Panc1 (cell line): ENCODE measurements at regions not wholly inside any gene's neighbourhood (a gene's known extent, or its start where the extent isn't known, plus 50 kb on each side); places are given as distances from the start of the nearest gene placed in this dataset.
"Not testable (repeated sequence)": the region's sequence is repeated elsewhere in the genome, so short reads cannot be mapped to it uniquely, and the experiment has no call there.

ENCODE experiments used
- ATAC-seq: fragments of 200-7000 bp; cut with Tn5 transposase; 2 replicates; pipeline ENCODE4 v1.9.1; 2020; ENCODE audit warnings: mild to moderate bottlenecking, moderate library complexity
- BruUV-seq: library from RNA; stranded (reverse); fragments of 400-500 nt; replicated peaks from 2 replicates; lab custom pipeline; 2021; lab: Mats Ljungman, UMichigan
- CTCF ChIA-PET: fragments of 300-600 bp; sonication (Branson Sonifier 250); formaldehyde crosslinking; loops from one replicate; lab custom pipeline; 2022; ENCODE audit warnings: antibody characterized with exemption; lab: Charles Lee
- POLR2A ChIA-PET: fragments of 300-600 bp; sonication (Branson Sonifier 250); formaldehyde crosslinking; loops from one replicate; lab custom pipeline; 2022; ENCODE audit warnings: antibody characterized with exemption; lab: Charles Lee
- DNase-seq: peaks from one replicate; pipeline ENCODE4 v3.0.0-alpha.2; 2010; ENCODE audit warnings: low read depth, low spot score
- H3K27ac ChIP-seq: 2 replicates; pipeline ENCODE4 v1.5.1; 2011; ENCODE audit warnings: mild to moderate bottlenecking, low read length, inconsistent platforms
- H3K27me3 ChIP-seq: fragments of 200-500 bp; sonication (Bioruptor generic); 2 replicates; pipeline ENCODE4 v1.6.0; 2014; ENCODE audit warnings: low read length, inconsistent platforms; ENCODE audit not compliant: control insufficient read depth, insufficient read depth
- H3K36me3 ChIP-seq: fragments of 200-500 bp; sonication (Bioruptor generic); 2 replicates; pipeline ENCODE4 v1.5.1; 2014; ENCODE audit warnings: inconsistent platforms, mild to moderate bottlenecking, low read length, moderate library complexity; ENCODE audit not compliant: control insufficient read depth, insufficient read depth
- H3K4me1 ChIP-seq: 2 replicates; pipeline ENCODE4 v1.5.1; 2011; ENCODE audit warnings: inconsistent platforms, mild to moderate bottlenecking, low read length, moderate library complexity; ENCODE audit not compliant: control insufficient read depth, insufficient read depth
- H3K4me3 ChIP-seq, 2 experiments: 2 replicates each; pipeline ENCODE4 v1.5.1; 2011 to 2012; ENCODE audit warnings: low read depth in 2 of 2, low read length in 2 of 2, mild to moderate bottlenecking in 2 of 2, inconsistent platforms in 1 of 2, moderate library complexity in 1 of 2
- H3K9me3 ChIP-seq: fragments of 200-500 bp; sonication (Bioruptor generic); 2 replicates; pipeline ENCODE4 v1.5.1; 2014; ENCODE audit warnings: low read depth, mild to moderate bottlenecking, inconsistent platforms, low read length, moderate library complexity; ENCODE audit not compliant: control insufficient read depth, insufficient read depth
- in situ Hi-C: cut with HindIII; loops from 2 replicates; pipeline ENCODE4 v1.10.0; 2016; ENCODE audit warnings: low sequenced_read_pairs, low pct_unique_long_range_greater_than_20kb
- intact Hi-C: fragments of 100-400 bp; cut with micrococcal nuclease; formaldehyde crosslinking; loops from one replicate; pipeline ENCODE4 v1.10.0; 2022; ENCODE audit not compliant: unreplicated experiment

GRCh38 chr14:106327702-106328353, 801.4 kb downstream of the TMEM121 start:
- POLR2A ChIA-PET, H3K27me3 ChIP-seq, ATAC-seq, DNase-seq, in situ Hi-C loops, intact Hi-C loops, H3K9me3 ChIP-seq, BruUV-seq, CTCF ChIA-PET, H3K4me1 ChIP-seq, H3K36me3 ChIP-seq, H3K4me3 ChIP-seq, H3K27ac ChIP-seq: not testable (repeated sequence)

- H3K27me3 ChIP-seq, DNase-seq, CTCF ChIA-PET, POLR2A ChIA-PET, in situ Hi-C loops, ATAC-seq, H3K27ac ChIP-seq, H3K4me1 ChIP-seq, BruUV-seq, H3K9me3 ChIP-seq, intact Hi-C loops, H3K36me3 ChIP-seq, H3K4me3 ChIP-seq: not testable (repeated sequence)
Observed at GRCh38 chr14:106329243-106329642, 802.9 kb downstream of the TMEM121 start.

GRCh38 chr14:106329987-106330774, 803.8 kb downstream of the TMEM121 start:
- BruUV-seq, H3K4me1 ChIP-seq, H3K27me3 ChIP-seq, CTCF ChIA-PET, POLR2A ChIA-PET, H3K27ac ChIP-seq, DNase-seq, intact Hi-C loops, H3K36me3 ChIP-seq, ATAC-seq, H3K9me3 ChIP-seq, in situ Hi-C loops, H3K4me3 ChIP-seq: not testable (repeated sequence)

- H3K27me3 ChIP-seq, POLR2A ChIA-PET, H3K4me1 ChIP-seq, DNase-seq, H3K9me3 ChIP-seq, H3K27ac ChIP-seq, in situ Hi-C loops, CTCF ChIA-PET, H3K4me3 ChIP-seq, ATAC-seq, intact Hi-C loops, H3K36me3 ChIP-seq, BruUV-seq: not testable (repeated sequence)
Observed at GRCh38 chr14:106334428-106335109, 808.2 kb downstream of the TMEM121 start.

- H3K9me3 ChIP-seq, H3K4me1 ChIP-seq, POLR2A ChIA-PET, ATAC-seq, H3K27ac ChIP-seq, BruUV-seq, in situ Hi-C loops, intact Hi-C loops, H3K36me3 ChIP-seq, H3K4me3 ChIP-seq, DNase-seq, H3K27me3 ChIP-seq, CTCF ChIA-PET: not testable (repeated sequence)
Observed at GRCh38 chr14:106335110-106335429, 808.7 kb downstream of the TMEM121 start.

GRCh38 chr14:106338775-106339174, 812.4 kb downstream of the TMEM121 start:
- DNase-seq, intact Hi-C loops, ATAC-seq, H3K4me1 ChIP-seq, H3K4me3 ChIP-seq, H3K9me3 ChIP-seq, H3K36me3 ChIP-seq, BruUV-seq, H3K27me3 ChIP-seq, H3K27ac ChIP-seq, in situ Hi-C loops, POLR2A ChIA-PET, CTCF ChIA-PET: not testable (repeated sequence)

GRCh38 chr14:106340658-106341057, 814.3 kb downstream of the TMEM121 start:
- in situ Hi-C loops, CTCF ChIA-PET, intact Hi-C loops, H3K9me3 ChIP-seq, BruUV-seq, POLR2A ChIA-PET, H3K27ac ChIP-seq, ATAC-seq, H3K27me3 ChIP-seq, DNase-seq, H3K4me1 ChIP-seq, H3K4me3 ChIP-seq, H3K36me3 ChIP-seq: not testable (repeated sequence)
